Neural cell (in vitro differentiated cells): ENCODE measurements at regions not wholly inside any gene's neighbourhood (a gene's known extent, or its start where the extent isn't known, plus 50 kb on each side); places are given as distances from the start of the nearest gene placed in this dataset.

ENCODE experiments used
- H2AFZ ChIP-seq: fragments of 200-600, 300-800 bp; sonication (generic), shearing (Covaris generic); 2 replicates; pipeline ENCODE4 v1.6.0; 2014; ENCODE audit warnings: low read depth, mild to moderate bottlenecking, antibody characterized with exemption, low read length, moderate library complexity
- H3F3A ChIP-seq: fragments of 200-600 bp; shearing (Covaris generic); 2 replicates; pipeline ENCODE4 v1.6.1; 2016; ENCODE audit warnings: mild to moderate bottlenecking, moderate library complexity, mixed read lengths, antibody characterized with exemption, low read length; ENCODE audit not compliant: insufficient read depth, poor library complexity, severe bottlenecking
- H3K27ac ChIP-seq: fragments of 200-600, 300-800 bp; sonication (generic), shearing (Covaris generic); 2 replicates; pipeline ENCODE4 v1.5.1; 2014; ENCODE audit warnings: mild to moderate bottlenecking, low read length, moderate library complexity
- H3K27me3 ChIP-seq: fragments of 300-800, 200-600 bp; sonication (generic), shearing (Covaris generic); 2 replicates; pipeline ENCODE4 v1.6.0; 2014; ENCODE audit warnings: mild to moderate bottlenecking, low read depth, low read length, moderate library complexity; ENCODE audit not compliant: insufficient read depth
- H3K36me3 ChIP-seq: fragments of 300-800, 200-600 bp; sonication (generic), shearing (Covaris generic); 2 replicates; pipeline ENCODE4 v1.5.1; 2014; ENCODE audit warnings: mild to moderate bottlenecking, antibody characterized with exemption, low read length, moderate library complexity; ENCODE audit not compliant: insufficient read depth
- H3K4me2 ChIP-seq: fragments of 300-800, 200-600 bp; sonication (generic), shearing (Covaris generic); 2 replicates; pipeline ENCODE4 v1.6.0; 2014; ENCODE audit warnings: mild to moderate bottlenecking, low read length
- H3K4me3 ChIP-seq: fragments of 300-800, 200-600 bp; sonication (generic), shearing (Covaris generic); 2 replicates; pipeline ENCODE4 v1.5.1; 2014; ENCODE audit warnings: mild to moderate bottlenecking, low read length, moderate library complexity
- H3K79me2 ChIP-seq: fragments of 200-600 bp; shearing (Covaris generic); replicated peaks from 2 replicates; pipeline ENCODE4 v1.6.0; 2014; ENCODE audit warnings: mild to moderate bottlenecking, low read length, moderate library complexity; ENCODE audit not compliant: insufficient read depth
- H3K9ac ChIP-seq: fragments of 300-800, 200-600 bp; sonication (generic), shearing (Covaris generic); 2 replicates; pipeline ENCODE4 v1.6.1; 2016; ENCODE audit warnings: mild to moderate bottlenecking, low read length, mixed read lengths
- H3K9me2 ChIP-seq: fragments of 200-600 bp; shearing (Covaris generic); 2 replicates; pipeline ENCODE4 v1.6.1; 2016; ENCODE audit warnings: mild to moderate bottlenecking, low read length, mixed read lengths; ENCODE audit not compliant: insufficient read depth
- H3K9me3 ChIP-seq: fragments of 200-600, 300-800 bp; sonication (generic), shearing (Covaris generic); 2 replicates; pipeline ENCODE4 v1.6.1; 2016; ENCODE audit warnings: mild to moderate bottlenecking, mixed run types, low read length, moderate library complexity, mixed read lengths
- H4K20me1 ChIP-seq: fragments of 200-600 bp; shearing (Covaris generic); 2 replicates; pipeline ENCODE4 v1.6.1; 2016; ENCODE audit warnings: mild to moderate bottlenecking, mixed run types; ENCODE audit not compliant: insufficient read depth
- CTCF ChIP-seq: fragments of 450-650 bp; IDR thresholded peaks from 2 replicates; pipeline ENCODE4 v1.5.1; 2014; ENCODE audit warnings: antibody characterized with exemption, mild to moderate bottlenecking, moderate library complexity; ENCODE audit not compliant: poor library complexity, severe bottlenecking
- EZH2 ChIP-seq: fragments of 200-600, 300-800 bp; shearing (Covaris generic), sonication (generic); IDR thresholded peaks from 2 replicates; pipeline ENCODE4 v1.6.1; 2014; ENCODE audit warnings: antibody characterized with exemption, low read length, borderline replicate concordance, mild to moderate bottlenecking; ENCODE audit not compliant: insufficient read depth, poor library complexity, severe bottlenecking
- POLR2AphosphoS5 ChIP-seq: IDR thresholded peaks from 2 replicates; pipeline ENCODE4 v1.6.1; 2012
- REST ChIP-seq: IDR thresholded peaks from 2 replicates; pipeline ENCODE4 v1.6.1; 2012; ENCODE audit warnings: borderline replicate concordance

DNA sequence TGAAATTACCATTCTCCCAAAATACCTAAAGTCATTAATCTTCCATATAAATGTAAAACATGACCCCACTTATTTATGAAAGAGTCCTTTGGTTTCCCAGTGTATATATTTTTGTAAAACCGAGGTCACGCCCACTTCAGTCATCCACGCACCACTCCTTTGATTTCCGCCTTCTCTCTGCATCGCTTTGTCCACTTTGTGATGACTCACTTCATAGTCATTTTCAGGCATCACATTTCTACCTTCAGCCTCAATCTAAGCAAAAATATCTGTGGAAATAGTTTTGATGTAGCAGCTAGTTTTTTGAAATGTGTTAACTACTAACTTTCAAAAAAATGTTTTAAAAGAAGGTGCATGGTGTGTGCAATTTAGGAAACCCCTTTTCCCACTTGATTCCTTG, 793.5 kb upstream of the SOX11 start:
- Histone ChIP-seq H3K4me2 (no peak overlapping the region), H3K9me2 (no peaks in the 10 kb centered on the region), H3K79me2 (no peaks in the 10 kb centered on the region)

GRCh38 chr2:4900242-4900641, 791.9 kb upstream of the SOX11 start:
- peaks cover 3% of the 10 kb centered on the region for H3F3A ChIP-seq
- no peaks in the 10 kb centered on the region for H3K79me2 ChIP-seq
- no peak overlapping the region for H3K4me2 ChIP-seq
- H3K36me3 ChIP-seq: no peaks in the 10 kb centered on the region
- no peaks in the 10 kb centered on the region for H3K27me3 ChIP-seq
- H4K20me1 ChIP-seq: no peaks in the 10 kb centered on the region
- TF ChIP-seq POLR2AphosphoS5 (no peak), EZH2 (no peak), REST (no peak), CTCF (no peak)
- no peaks in the 10 kb centered on the region for H3K9me3 ChIP-seq
- no peak overlapping the region for H3K27ac ChIP-seq
- no peaks in the 10 kb centered on the region for H3K9me2 ChIP-seq
- H3K9ac ChIP-seq: no peak overlapping the region
- no peak overlapping the region for H3K4me3 ChIP-seq
- H2AFZ ChIP-seq: no peak overlapping the region

More for the DNA sequence above, 793.5 kb upstream of the SOX11 start:
- no peak for TF ChIP-seq CTCF
- TF ChIP-seq POLR2AphosphoS5: no peak
- no peaks in the 10 kb centered on the region for H3K27me3 ChIP-seq
- H3K36me3 ChIP-seq: no peaks in the 10 kb centered on the region
- H3K9ac ChIP-seq: no peak overlapping the region
- H3K27ac ChIP-seq: no peak overlapping the region
- no peak overlapping the region for H3K4me3 ChIP-seq
- H4K20me1 ChIP-seq: no peaks in the 10 kb centered on the region
- H3F3A ChIP-seq: peaks cover 3% of the 10 kb centered on the region
- no peak overlapping the region for H2AFZ ChIP-seq
- H3K9me3 ChIP-seq: no peaks in the 10 kb centered on the region
